SK-N-SH treated with all-trans-retinoic acid at 6 μM for 48 hours (cell line): ENCODE measurements at regions not wholly inside any gene's neighbourhood (a gene's known extent, or its start where the extent isn't known, plus 50 kb on each side); places are given as distances from the start of the nearest gene placed in this dataset.

Source experiments
- ATAC-seq: fragments of 200-7000 bp; cut with Tn5 transposase; 3 replicates; pipeline ENCODE4 v1.9.1; 2020; ENCODE audit warnings: mild to moderate bottlenecking, moderate library complexity
- CSDC2 ChIP-seq: fragments of 250-450 bp; sonication (Bioruptor Pico); IDR thresholded peaks from 2 replicates; pipeline ENCODE4 v1.5.0; 2020; ENCODE audit warnings: mild to moderate bottlenecking, moderate library complexity
- ESRRG ChIP-seq: fragments of 250-450 bp; sonication (Bioruptor Pico); IDR thresholded peaks from 2 replicates; pipeline ENCODE4 v1.6.1; 2021; ENCODE audit warnings: mild to moderate bottlenecking
- GLIS3 ChIP-seq: fragments of 250-450 bp; sonication (Bioruptor Pico); IDR thresholded peaks from 2 replicates; pipeline ENCODE4 v1.5.0; 2020; ENCODE audit warnings: mild to moderate bottlenecking, moderate library complexity
- ISL1 ChIP-seq: fragments of 250-450 bp; sonication (Bioruptor Pico); IDR thresholded peaks from 2 replicates; pipeline ENCODE4 v2.1.2; 2022; ENCODE audit warnings: mild to moderate bottlenecking, moderate library complexity
- PPARA ChIP-seq: fragments of 250-450 bp; sonication (Bioruptor Pico); IDR thresholded peaks from 2 replicates; pipeline ENCODE4 v1.5.0; 2020; ENCODE audit warnings: mild to moderate bottlenecking, borderline replicate concordance
- RARB ChIP-seq: fragments of 250-450 bp; sonication (Bioruptor Pico); IDR thresholded peaks from 2 replicates; pipeline ENCODE4 v1.8.0; 2021; ENCODE audit warnings: mild to moderate bottlenecking, moderate library complexity
- SNAI2 ChIP-seq: fragments of 250-450 bp; sonication (Bioruptor Pico); IDR thresholded peaks from 2 replicates; pipeline ENCODE4 v1.5.0; 2020; ENCODE audit warnings: mild to moderate bottlenecking, moderate library complexity
- TCF4 ChIP-seq: fragments of 250-450 bp; sonication (Bioruptor Pico); IDR thresholded peaks from 2 replicates; pipeline ENCODE4 v1.8.0; 2021; ENCODE audit warnings: mild to moderate bottlenecking, moderate library complexity, borderline replicate concordance
- TOX ChIP-seq: fragments of 250-450 bp; sonication (Bioruptor Pico); IDR thresholded peaks from 2 replicates; pipeline ENCODE4 v1.8.0; 2021; ENCODE audit warnings: mild to moderate bottlenecking, moderate library complexity, borderline replicate concordance
- ZC3H10 ChIP-seq: fragments of 250-450 bp; sonication (Bioruptor Pico); IDR thresholded peaks from 2 replicates; pipeline ENCODE4 v1.5.1; 2021; ENCODE audit warnings: mild to moderate bottlenecking, moderate library complexity
- ZNF565 ChIP-seq: fragments of 450-650 bp; formaldehyde crosslinking; conservative IDR thresholded peaks from 2 replicates; pipeline ENCODE4 v1.5.0; 2020; ENCODE audit warnings: low read depth, mild to moderate bottlenecking, moderate library complexity
- ZNF70 ChIP-seq: fragments of 450-650 bp; formaldehyde crosslinking; IDR thresholded peaks from 2 replicates; pipeline ENCODE4 v1.5.0; 2020; ENCODE audit warnings: mild to moderate bottlenecking, moderate library complexity
- ZNF8 ChIP-seq: fragments of 450-650 bp; formaldehyde crosslinking; IDR thresholded peaks from 2 replicates; pipeline ENCODE4 v1.5.0; 2020; ENCODE audit warnings: mild to moderate bottlenecking, moderate library complexity
- TF ChIP-seq, protein P1 (sequence below): fragments of 250-450 bp; sonication (Bioruptor Pico); IDR thresholded peaks from 2 replicates; pipeline ENCODE4 v1.5.1; 2021; ENCODE audit warnings: mild to moderate bottlenecking, moderate library complexity
- TF ChIP-seq, protein P2 (sequence below): fragments of 250-450 bp; sonication (Bioruptor Pico); IDR thresholded peaks from 2 replicates; pipeline ENCODE4 v1.5.1; 2020; ENCODE audit warnings: low read depth, mild to moderate bottlenecking, moderate library complexity
- TF ChIP-seq, protein P3 (sequence below): fragments of 250-450 bp; sonication (Bioruptor Pico); IDR thresholded peaks from 2 replicates; pipeline ENCODE4 v1.5.0; 2020; ENCODE audit warnings: mild to moderate bottlenecking, moderate library complexity
- TF ChIP-seq, protein P4 (sequence below): fragments of 250-450 bp; sonication (Bioruptor Pico); IDR thresholded peaks from 2 replicates; pipeline ENCODE4 v1.8.0; 2021; ENCODE audit warnings: low read depth, mild to moderate bottlenecking, moderate library complexity, borderline replicate concordance
- TF ChIP-seq, protein P5 (sequence below): fragments of 250-450 bp; sonication (Bioruptor Pico); IDR thresholded peaks from 2 replicates; pipeline ENCODE4 v1.8.0; 2020; ENCODE audit warnings: mild to moderate bottlenecking, moderate library complexity, borderline replicate concordance

DNA sequence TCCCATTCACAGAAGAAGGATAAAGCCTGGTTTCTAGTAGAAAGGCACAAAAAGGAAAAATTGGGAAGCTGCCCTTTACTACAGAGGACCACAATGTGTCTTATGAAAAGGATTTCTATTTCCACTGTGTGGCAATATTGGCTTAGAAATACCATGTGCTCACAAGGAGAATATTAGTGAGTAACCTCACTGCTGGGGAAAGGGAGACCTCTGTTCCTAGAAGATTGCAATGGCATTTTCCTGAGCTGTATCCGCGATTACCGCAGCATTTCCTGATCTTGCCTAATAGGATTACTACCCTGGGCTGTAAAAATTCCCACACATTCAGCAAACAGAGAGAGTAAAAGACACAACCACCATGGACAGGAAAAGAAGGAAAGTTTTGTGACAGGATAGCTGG, 308.8 kb upstream of the TECRL start (continued):
- TF ChIP-seq, protein P1, sequence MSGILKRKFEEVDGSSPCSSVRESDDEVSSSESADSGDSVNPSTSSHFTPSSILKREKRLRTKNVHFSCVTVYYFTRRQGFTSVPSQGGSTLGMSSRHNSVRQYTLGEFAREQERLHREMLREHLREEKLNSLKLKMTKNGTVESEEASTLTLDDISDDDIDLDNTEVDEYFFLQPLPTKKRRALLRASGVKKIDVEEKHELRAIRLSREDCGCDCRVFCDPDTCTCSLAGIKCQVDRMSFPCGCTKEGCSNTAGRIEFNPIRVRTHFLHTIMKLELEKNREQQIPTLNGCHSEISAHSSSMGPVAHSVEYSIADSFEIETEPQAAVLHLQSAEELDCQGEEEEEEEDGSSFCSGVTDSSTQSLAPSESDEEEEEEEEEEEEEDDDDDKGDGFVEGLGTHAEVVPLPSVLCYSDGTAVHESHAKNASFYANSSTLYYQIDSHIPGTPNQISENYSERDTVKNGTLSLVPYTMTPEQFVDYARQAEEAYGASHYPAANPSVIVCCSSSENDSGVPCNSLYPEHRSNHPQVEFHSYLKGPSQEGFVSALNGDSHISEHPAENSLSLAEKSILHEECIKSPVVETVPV (CRISPR knock-in tag), result no peak
- TF ChIP-seq PPARA (no peak), ESRRG (CRISPR knock-in tag) (no peak)
- TF ChIP-seq, protein P2, sequence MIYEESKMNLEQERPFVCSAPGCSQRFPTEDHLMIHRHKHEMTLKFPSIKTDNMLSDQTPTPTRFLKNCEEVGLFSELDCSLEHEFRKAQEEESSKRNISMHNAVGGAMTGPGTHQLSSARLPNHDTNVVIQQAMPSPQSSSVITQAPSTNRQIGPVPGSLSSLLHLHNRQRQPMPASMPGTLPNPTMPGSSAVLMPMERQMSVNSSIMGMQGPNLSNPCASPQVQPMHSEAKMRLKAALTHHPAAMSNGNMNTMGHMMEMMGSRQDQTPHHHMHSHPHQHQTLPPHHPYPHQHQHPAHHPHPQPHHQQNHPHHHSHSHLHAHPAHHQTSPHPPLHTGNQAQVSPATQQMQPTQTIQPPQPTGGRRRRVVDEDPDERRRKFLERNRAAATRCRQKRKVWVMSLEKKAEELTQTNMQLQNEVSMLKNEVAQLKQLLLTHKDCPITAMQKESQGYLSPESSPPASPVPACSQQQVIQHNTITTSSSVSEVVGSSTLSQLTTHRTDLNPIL (CRISPR knock-in tag), result no peak

DNA sequence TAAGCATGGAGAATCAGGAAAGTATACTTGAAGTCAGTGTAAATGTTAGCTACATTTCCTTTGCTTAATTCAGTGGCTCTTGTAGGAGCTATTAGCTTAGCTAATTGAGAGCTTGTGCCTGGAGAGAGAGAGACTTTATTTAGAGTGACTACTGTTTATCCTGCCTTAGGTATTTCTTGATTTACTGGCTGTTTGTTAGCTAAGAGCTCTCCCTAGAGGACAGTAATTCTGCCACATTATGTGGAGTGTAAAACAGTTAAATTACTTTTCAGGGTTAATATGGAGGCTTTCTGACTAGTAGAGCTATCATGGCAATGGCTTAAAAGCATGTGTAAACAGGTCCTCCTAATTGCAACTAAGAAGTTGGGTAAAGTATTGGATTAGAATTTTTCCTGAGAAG, 306.5 kb upstream of the TECRL start:
- TF ChIP-seq SNAI2 (CRISPR knock-in tag) (no peak), RARB (CRISPR knock-in tag) (no peak), CSDC2 (no peak)
- TF ChIP-seq, protein P3, sequence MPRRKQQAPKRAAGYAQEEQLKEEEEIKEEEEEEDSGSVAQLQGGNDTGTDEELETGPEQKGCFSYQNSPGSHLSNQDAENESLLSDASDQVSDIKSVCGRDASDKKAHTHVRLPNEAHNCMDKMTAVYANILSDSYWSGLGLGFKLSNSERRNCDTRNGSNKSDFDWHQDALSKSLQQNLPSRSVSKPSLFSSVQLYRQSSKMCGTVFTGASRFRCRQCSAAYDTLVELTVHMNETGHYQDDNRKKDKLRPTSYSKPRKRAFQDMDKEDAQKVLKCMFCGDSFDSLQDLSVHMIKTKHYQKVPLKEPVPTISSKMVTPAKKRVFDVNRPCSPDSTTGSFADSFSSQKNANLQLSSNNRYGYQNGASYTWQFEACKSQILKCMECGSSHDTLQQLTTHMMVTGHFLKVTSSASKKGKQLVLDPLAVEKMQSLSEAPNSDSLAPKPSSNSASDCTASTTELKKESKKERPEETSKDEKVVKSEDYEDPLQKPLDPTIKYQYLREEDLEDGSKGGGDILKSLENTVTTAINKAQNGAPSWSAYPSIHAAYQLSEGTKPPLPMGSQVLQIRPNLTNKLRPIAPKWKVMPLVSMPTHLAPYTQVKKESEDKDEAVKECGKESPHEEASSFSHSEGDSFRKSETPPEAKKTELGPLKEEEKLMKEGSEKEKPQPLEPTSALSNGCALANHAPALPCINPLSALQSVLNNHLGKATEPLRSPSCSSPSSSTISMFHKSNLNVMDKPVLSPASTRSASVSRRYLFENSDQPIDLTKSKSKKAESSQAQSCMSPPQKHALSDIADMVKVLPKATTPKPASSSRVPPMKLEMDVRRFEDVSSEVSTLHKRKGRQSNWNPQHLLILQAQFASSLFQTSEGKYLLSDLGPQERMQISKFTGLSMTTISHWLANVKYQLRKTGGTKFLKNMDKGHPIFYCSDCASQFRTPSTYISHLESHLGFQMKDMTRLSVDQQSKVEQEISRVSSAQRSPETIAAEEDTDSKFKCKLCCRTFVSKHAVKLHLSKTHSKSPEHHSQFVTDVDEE (CRISPR knock-in tag), result no peak
- ATAC-seq, result no peak

DNA sequence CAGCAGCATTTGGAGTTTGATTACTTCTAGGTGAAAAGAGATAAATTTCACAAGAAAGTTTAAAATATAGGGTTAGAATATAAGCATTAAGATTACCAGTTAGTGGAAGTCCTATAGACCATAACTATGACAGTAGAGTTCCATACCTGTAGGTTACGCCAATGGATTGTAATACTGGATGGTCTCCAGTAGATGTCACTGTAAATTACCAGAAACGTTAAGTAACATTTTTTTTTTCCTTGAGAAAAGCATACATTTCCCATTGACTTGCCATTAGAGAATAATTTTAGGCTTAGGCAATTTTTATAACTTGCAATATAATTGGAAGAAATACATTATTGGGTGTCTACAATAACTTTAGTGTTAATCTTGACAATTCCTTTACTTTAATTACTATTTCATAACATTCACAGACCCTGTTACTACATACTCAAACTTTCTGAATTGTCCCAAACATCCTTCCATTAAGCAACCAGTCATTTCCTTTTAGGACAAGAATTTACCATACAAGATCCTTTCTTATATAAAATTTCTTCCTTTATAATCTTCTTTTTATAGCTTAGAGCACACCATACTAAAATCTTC, 304.1 kb upstream of the TECRL start:
- TF ChIP-seq TCF4 (no peak), TOX (CRISPR knock-in tag) (no peak), ZNF70 (no peak), ZC3H10 (no peak), ZNF8 (no peak), CSDC2 (no peak), ZNF565 (no peak), ISL1 (CRISPR knock-in tag) (no peak), GLIS3 (CRISPR knock-in tag) (no peak)
- TF ChIP-seq, protein P4, sequence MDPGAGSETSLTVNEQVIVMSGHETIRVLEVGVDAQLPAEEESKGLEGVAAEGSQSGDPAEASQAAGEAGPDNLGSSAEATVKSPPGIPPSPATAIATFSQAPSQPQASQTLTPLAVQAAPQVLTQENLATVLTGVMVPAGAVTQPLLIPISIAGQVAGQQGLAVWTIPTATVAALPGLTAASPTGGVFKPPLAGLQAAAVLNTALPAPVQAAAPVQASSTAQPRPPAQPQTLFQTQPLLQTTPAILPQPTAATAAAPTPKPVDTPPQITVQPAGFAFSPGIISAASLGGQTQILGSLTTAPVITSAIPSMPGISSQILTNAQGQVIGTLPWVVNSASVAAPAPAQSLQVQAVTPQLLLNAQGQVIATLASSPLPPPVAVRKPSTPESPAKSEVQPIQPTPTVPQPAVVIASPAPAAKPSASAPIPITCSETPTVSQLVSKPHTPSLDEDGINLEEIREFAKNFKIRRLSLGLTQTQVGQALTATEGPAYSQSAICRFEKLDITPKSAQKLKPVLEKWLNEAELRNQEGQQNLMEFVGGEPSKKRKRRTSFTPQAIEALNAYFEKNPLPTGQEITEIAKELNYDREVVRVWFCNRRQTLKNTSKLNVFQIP (CRISPR knock-in tag), result no peak
- TF ChIP-seq, protein P2 (CRISPR knock-in tag), result no peak
- TF ChIP-seq, protein P5, sequence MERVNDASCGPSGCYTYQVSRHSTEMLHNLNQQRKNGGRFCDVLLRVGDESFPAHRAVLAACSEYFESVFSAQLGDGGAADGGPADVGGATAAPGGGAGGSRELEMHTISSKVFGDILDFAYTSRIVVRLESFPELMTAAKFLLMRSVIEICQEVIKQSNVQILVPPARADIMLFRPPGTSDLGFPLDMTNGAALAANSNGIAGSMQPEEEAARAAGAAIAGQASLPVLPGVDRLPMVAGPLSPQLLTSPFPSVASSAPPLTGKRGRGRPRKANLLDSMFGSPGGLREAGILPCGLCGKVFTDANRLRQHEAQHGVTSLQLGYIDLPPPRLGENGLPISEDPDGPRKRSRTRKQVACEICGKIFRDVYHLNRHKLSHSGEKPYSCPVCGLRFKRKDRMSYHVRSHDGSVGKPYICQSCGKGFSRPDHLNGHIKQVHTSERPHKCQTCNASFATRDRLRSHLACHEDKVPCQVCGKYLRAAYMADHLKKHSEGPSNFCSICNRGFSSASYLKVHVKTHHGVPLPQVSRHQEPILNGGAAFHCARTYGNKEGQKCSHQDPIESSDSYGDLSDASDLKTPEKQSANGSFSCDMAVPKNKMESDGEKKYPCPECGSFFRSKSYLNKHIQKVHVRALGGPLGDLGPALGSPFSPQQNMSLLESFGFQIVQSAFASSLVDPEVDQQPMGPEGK (CRISPR knock-in tag), result no peak
- peak; percentile 61; the same call in 2 of the 3 replicates for ATAC-seq

DNA sequence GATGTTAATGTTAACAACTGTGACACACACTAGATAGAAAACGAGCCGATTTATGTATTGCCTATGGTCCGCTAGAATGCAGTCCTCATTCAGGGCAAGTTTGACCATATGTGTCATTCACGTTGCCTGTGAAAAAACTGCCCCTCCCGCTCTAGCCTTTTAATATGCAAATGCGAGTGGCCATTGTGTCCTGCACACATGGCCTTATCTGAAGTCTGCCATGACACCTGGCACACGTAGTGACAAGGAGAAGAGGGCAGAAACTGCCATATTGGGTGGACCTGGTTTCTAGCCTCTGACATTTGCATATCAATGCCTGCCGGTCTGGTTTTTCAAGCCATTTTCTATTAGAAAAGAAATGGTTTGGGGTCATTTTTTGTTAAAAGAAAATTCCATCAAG, 303.3 kb upstream of the TECRL start:
- no peak for ATAC-seq
- no peak for TF ChIP-seq GLIS3 (CRISPR knock-in tag)
- TF ChIP-seq ZC3H10, result no peak
- no peak for TF ChIP-seq TOX (CRISPR knock-in tag)
- no peak for TF ChIP-seq CSDC2
- no peak for TF ChIP-seq SNAI2 (CRISPR knock-in tag)
